Activated CD4-positive, alpha-beta memory T cell treated with anti-CD3 and anti-CD28 coated beads for 36 hours (primary cell): ENCODE measurements at regions not wholly inside any gene's neighbourhood (a gene's known extent, or its start where the extent isn't known, plus 50 kb on each side); places are given as distances from the start of the nearest gene placed in this dataset.
"Not testable (repeated sequence)": the region's sequence is repeated elsewhere in the genome, so short reads cannot be mapped to it uniquely, and the experiment has no call there.

Source experiments
- CTCF ChIA-PET: fragments of 350-600 bp; sonication (Branson Sonifier 250); formaldehyde crosslinking; loops from one replicate; lab custom pipeline; 2021; ENCODE audit warnings: antibody characterized with exemption, inconsistent platforms; lab: Charles Lee
- POLR2A ChIA-PET: fragments of 350-600 bp; sonication (Branson Sonifier 250); formaldehyde crosslinking; loops from one replicate; lab custom pipeline; 2021; ENCODE audit warnings: antibody characterized with exemption; lab: Charles Lee
- DNase-seq: peaks from one replicate; pipeline ENCODE4 v3.0.0-alpha.2; 2020
- H3K27ac Mint-ChIP-seq: one replicate; pipeline ENCODE4 v1.8.0; 2021; ENCODE audit warnings: mixed read lengths
- H3K27me3 Mint-ChIP-seq: one replicate; pipeline ENCODE4 v1.8.0; 2021; ENCODE audit warnings: mixed read lengths
- H3K36me3 Mint-ChIP-seq: one replicate; pipeline ENCODE4 v1.8.0; 2021; ENCODE audit warnings: mixed read lengths
- H3K4me1 Mint-ChIP-seq: one replicate; pipeline ENCODE4 v1.8.0; 2021; ENCODE audit warnings: low read depth, mixed read lengths
- H3K4me3 Mint-ChIP-seq: one replicate; pipeline ENCODE4 v1.8.0; 2021; ENCODE audit warnings: mild to moderate bottlenecking, mixed read lengths
- H3K9me3 Mint-ChIP-seq: one replicate; pipeline ENCODE4 v1.8.0; 2021; ENCODE audit warnings: mixed read lengths
- intact Hi-C: fragments of 100-400 bp; cut with micrococcal nuclease; formaldehyde crosslinking; loops from one replicate; pipeline ENCODE4 v1.15.1; 2023

- CTCF ChIA-PET, result no interaction called here
- no peak overlapping the region for H3K4me3 Mint-ChIP-seq
- intact Hi-C loops, result no loop called here
- H3K27me3 Mint-ChIP-seq, result peaks cover 2% of the 10 kb centered on the region
- no peaks in the 10 kb centered on the region for H3K4me1 Mint-ChIP-seq
- H3K36me3 Mint-ChIP-seq, result no peaks in the 10 kb centered on the region
- DNase-seq, result no peak
- H3K27ac Mint-ChIP-seq, result no peak overlapping the region
- H3K9me3 Mint-ChIP-seq, result no peaks in the 10 kb centered on the region
- POLR2A ChIA-PET, result no interaction called here
Observed at GRCh38 chrY:7659047-7659446, 747.5 kb upstream of the AMELY start.

- Mint-ChIP-seq H3K4me1 (no peaks in the 10 kb centered on the region), H3K36me3 (no peaks in the 10 kb centered on the region), H3K27ac (no peak overlapping the region), H3K27me3 (no peaks in the 10 kb centered on the region), H3K9me3 (no peaks in the 10 kb centered on the region), H3K4me3 (no peak overlapping the region)
- no peak for DNase-seq
- ChIA-PET POLR2A (no interaction called here), CTCF (no interaction called here)
- intact Hi-C loops, result no loop called here
Observed at GRCh38 chrY:7656596-7656995, 745.0 kb upstream of the AMELY start.

- no peak for DNase-seq
- no peaks in the 10 kb centered on the region for H3K4me1 Mint-ChIP-seq
- no peak overlapping the region for H3K27ac Mint-ChIP-seq
- no peaks in the 10 kb centered on the region for H3K36me3 Mint-ChIP-seq
- H3K27me3 Mint-ChIP-seq, result no peaks in the 10 kb centered on the region
- H3K4me3 Mint-ChIP-seq, result no peak overlapping the region
- ChIA-PET POLR2A (no interaction called here), CTCF (no interaction called here)
- intact Hi-C loops, result no loop called here
- H3K9me3 Mint-ChIP-seq, result no peaks in the 10 kb centered on the region
Observed at GRCh38 chrY:7654985-7655384, 743.4 kb upstream of the AMELY start.

GRCh38 chrY:7649866-7650265, 738.3 kb upstream of the AMELY start:
- DNase-seq, POLR2A ChIA-PET, H3K27ac Mint-ChIP-seq, H3K27me3 Mint-ChIP-seq, H3K4me3 Mint-ChIP-seq, H3K4me1 Mint-ChIP-seq, H3K36me3 Mint-ChIP-seq, intact Hi-C loops, H3K9me3 Mint-ChIP-seq, CTCF ChIA-PET: not testable (repeated sequence)
